ENCODE measurements at regions not wholly inside any gene's neighbourhood (a gene's known extent, or its start where the extent isn't known, plus 50 kb on each side); places are given as distances from the start of the nearest gene placed in this dataset.
"Not testable (repeated sequence)": the region's sequence is repeated elsewhere in the genome, so short reads cannot be mapped to it uniquely, and the experiment has no call there.

GRCh38 chr7:76971201-76971600 is 61.0 kb downstream of the SPDYE17 start:
- not testable (repeated sequence) for DNase-seq

GRCh38 chr7:76969892-76970291 is 62.3 kb downstream of the SPDYE17 start:
- DNase-seq, result not testable (repeated sequence)

- DNase-seq, result not testable (repeated sequence)
Measured at GRCh38 chr7:76965731-76966548, 66.2 kb downstream of the SPDYE17 start.

- DNase-seq, result not testable (repeated sequence)
Measured at GRCh38 chr7:76964050-76964449, 68.1 kb downstream of the SPDYE17 start.

- not testable (repeated sequence) for DNase-seq
Measured at GRCh38 chr7:76963061-76963460, 69.1 kb downstream of the SPDYE17 start.

- DNase-seq, result not testable (repeated sequence)
Measured at GRCh38 chr7:76960400-76960986, 71.7 kb downstream of the SPDYE17 start.

- DNase-seq, result not testable (repeated sequence)
Measured at GRCh38 chr7:76959573-76960399, 72.4 kb downstream of the SPDYE17 start.

GRCh38 chr7:76956531-76956930 is 75.6 kb downstream of the SPDYE17 start:
- DNase-seq, result not testable (repeated sequence)

GRCh38 chr7:76955124-76955523 is 77.0 kb downstream of the SPDYE17 start:
- DNase-seq, result not testable (repeated sequence)

- not testable (repeated sequence) for DNase-seq
Measured at GRCh38 chr7:76944603-76945002, 87.6 kb downstream of the SPDYE17 start.

- DNase-seq, result not testable (repeated sequence)
Measured at GRCh38 chr7:76941809-76942765, 90.1 kb downstream of the SPDYE17 start.

GRCh38 chr7:76937781-76938180 is 94.4 kb downstream of the SPDYE17 start:
- DNase-seq, result not testable (repeated sequence)

GRCh38 chr7:76937330-76937729 is 94.8 kb downstream of the SPDYE17 start:
- not testable (repeated sequence) for DNase-seq

- not testable (repeated sequence) for DNase-seq
Measured at GRCh38 chr7:76936346-76936745, 95.8 kb downstream of the SPDYE17 start.

- DNase-seq, result not testable (repeated sequence)
Measured at GRCh38 chr7:76934711-76935110, 97.5 kb downstream of the SPDYE17 start.

GRCh38 chr7:76932957-76933356 is 99.2 kb downstream of the SPDYE17 start:
- DNase-seq, result not testable (repeated sequence)

GRCh38 chr7:76931441-76931840 is 100.7 kb downstream of the SPDYE17 start:
- not testable (repeated sequence) for DNase-seq

- not testable (repeated sequence) for DNase-seq
Measured at GRCh38 chr7:76930416-76930815, 101.7 kb downstream of the SPDYE17 start.

GRCh38 chr7:76928751-76929150 is 103.4 kb downstream of the SPDYE17 start:
- not testable (repeated sequence) for DNase-seq

- DNase-seq, result not testable (repeated sequence)
Measured at GRCh38 chr7:76927741-76928393, 104.3 kb downstream of the SPDYE17 start.

GRCh38 chr7:76926416-76926815 is 105.7 kb downstream of the SPDYE17 start:
- DNase-seq, result not testable (repeated sequence)
